ENCODE measurements at regions not wholly inside any gene's neighbourhood (a gene's known extent, or its start where the extent isn't known, plus 50 kb on each side); places are given as distances from the start of the nearest gene placed in this dataset.

DNA sequence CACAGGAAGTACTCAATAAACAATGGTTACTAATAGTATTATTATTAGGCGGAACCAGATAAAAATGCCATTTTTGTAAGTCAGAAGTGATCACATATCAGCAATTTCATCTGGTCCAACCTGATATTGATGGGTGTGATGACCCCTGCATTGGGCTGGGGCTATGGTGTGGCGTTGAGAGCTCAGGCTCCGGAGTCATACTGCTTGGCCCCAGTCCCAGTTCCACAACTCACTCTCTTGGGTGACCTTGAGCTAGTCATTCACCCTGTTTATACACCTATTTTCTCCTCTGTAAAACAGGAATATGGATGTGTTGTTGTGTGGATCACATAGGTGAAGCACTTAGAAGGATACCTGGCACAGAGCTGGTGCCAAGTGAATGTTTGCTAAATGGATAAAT is 229.4 kb upstream of the POU3F1 start:
- no peak for DNase-seq
- H3K4me3 Mint-ChIP-seq: no peak overlapping the region
- no peak overlapping the region for H3K27ac Mint-ChIP-seq
- H3K9me3 Mint-ChIP-seq: peaks cover 24% of the 10 kb centered on the region
- no peaks in the 10 kb centered on the region for H3K36me3 Mint-ChIP-seq (ENCODE audit: low read depth)
- H3K4me1 Mint-ChIP-seq (ENCODE audit: low read depth): no peaks in the 10 kb centered on the region
- peaks cover 52% of the 10 kb centered on the region for H3K27me3 Mint-ChIP-seq

GRCh38 chr1:38274974-38275373 is 228.4 kb upstream of the POU3F1 start:
- DNase-seq: no peak
- Mint-ChIP-seq H3K9me3 (peaks cover 19% of the 10 kb centered on the region), H3K36me3 (ENCODE audit: low read depth) (no peaks in the 10 kb centered on the region), H3K4me1 (ENCODE audit: low read depth) (no peaks in the 10 kb centered on the region), H3K27me3 (peaks cover 62% of the 10 kb centered on the region), H3K27ac (no peak overlapping the region), H3K4me3 (no peak overlapping the region)

GRCh38 chr1:38273196-38273804 is 226.7 kb upstream of the POU3F1 start:
- no peaks in the 10 kb centered on the region for H3K36me3 Mint-ChIP-seq (ENCODE audit: low read depth)
- no peak for DNase-seq
- peaks cover 70% of the 10 kb centered on the region for H3K27me3 Mint-ChIP-seq

GRCh38 chr1:38272515-38272914 is 225.9 kb upstream of the POU3F1 start:
- peaks cover under 1% of the 10 kb centered on the region for H3K9me3 Mint-ChIP-seq
- H3K27ac Mint-ChIP-seq: no peak overlapping the region
- no peak overlapping the region for H3K4me3 Mint-ChIP-seq
- H3K4me1 Mint-ChIP-seq (ENCODE audit: low read depth): no peaks in the 10 kb centered on the region
- peaks cover 74% of the 10 kb centered on the region for H3K27me3 Mint-ChIP-seq
- no peaks in the 10 kb centered on the region for H3K36me3 Mint-ChIP-seq (ENCODE audit: low read depth)
- DNase-seq: no peak

More at GRCh38 chr1:38273196-38273804, 226.7 kb upstream of the POU3F1 start:
- no peak overlapping the region for H3K4me3 Mint-ChIP-seq
- no peaks in the 10 kb centered on the region for H3K4me1 Mint-ChIP-seq (ENCODE audit: low read depth)
- no peak overlapping the region for H3K27ac Mint-ChIP-seq
- H3K9me3 Mint-ChIP-seq: peaks cover 6% of the 10 kb centered on the region

- Mint-ChIP-seq H3K27me3 (peaks cover 70% of the 10 kb centered on the region), H3K9me3 (no peaks in the 10 kb centered on the region), H3K4me1 (ENCODE audit: low read depth) (no peaks in the 10 kb centered on the region), H3K4me3 (no peak overlapping the region), H3K27ac (no peak overlapping the region), H3K36me3 (ENCODE audit: low read depth) (no peaks in the 10 kb centered on the region)
- DNase-seq: no peak
Measured at GRCh38 chr1:38270849-38271633, 224.4 kb upstream of the POU3F1 start.

DNA sequence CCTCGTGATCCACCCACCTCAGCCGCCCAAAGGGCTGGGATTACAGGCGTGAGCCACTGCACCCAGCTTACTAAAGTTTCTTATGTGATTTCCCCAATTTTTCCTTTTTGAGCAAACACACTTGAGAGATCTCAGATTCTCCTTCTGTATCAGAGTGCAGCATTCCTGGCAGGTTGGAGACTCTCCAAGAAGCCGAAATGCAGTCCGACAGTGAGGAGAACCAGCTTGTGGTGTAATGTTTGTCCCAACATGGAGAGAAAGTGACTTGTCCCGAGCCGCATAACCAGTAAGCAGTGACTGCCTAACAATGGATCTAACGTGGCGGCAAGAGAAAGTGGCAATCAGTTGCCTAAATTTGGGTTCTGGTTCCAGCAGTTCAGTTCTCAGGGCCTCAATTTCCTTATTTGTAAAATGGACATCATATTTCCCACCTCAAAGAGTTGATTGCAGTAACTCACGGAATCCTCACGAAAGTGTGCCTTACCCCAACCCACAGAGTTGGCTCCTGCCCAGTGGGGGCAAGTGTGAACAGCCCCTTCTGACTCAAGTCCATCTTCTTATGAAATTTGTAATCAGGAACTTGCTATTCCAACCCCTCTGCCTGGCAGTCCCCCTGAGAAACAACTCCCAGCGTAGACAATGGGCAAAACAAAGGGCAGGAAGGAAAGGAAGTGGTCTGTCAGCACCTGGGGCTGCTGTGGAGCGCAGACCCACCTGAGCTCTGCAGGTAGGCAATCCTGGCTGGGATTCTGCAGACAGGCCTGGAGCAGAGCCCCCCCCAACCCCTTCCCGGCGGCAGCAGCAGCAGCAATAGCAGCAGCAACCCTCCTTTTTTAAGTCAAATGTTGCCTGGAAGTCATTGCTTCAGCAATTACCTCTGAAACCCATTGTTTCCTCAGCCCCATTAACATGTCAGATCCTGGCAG is 223.6 kb upstream of the POU3F1 start:
- DNase-seq: no peak
- no peak overlapping the region for H3K4me3 Mint-ChIP-seq
- no peak overlapping the region for H3K27ac Mint-ChIP-seq
- no peaks in the 10 kb centered on the region for H3K4me1 Mint-ChIP-seq (ENCODE audit: low read depth)
- peaks cover 63% of the 10 kb centered on the region for H3K27me3 Mint-ChIP-seq
- no peaks in the 10 kb centered on the region for H3K9me3 Mint-ChIP-seq
- no peaks in the 10 kb centered on the region for H3K36me3 Mint-ChIP-seq (ENCODE audit: low read depth)

DNA sequence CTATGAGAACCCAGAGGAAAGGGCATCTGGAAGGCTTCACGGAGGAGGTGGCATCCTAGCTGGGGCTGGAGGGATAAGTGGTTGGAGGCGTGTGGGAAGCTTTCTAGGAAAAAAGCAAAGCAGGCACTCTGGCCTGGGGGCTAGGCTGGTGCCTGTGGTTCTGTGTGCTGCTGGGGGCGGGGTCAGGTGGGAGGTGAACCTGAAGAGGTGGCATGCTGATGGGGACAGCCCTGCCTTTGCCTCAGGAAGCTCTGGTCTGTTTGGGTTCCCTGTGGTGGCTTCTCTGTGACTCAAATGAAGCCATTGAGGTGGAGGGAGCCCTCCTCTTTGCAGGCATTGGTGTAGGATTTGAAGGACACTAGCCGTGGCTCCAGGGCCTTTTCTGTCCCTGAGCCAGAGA is 221.6 kb upstream of the POU3F1 start:
- Mint-ChIP-seq H3K27ac (no peak overlapping the region), H3K4me3 (no peak overlapping the region), H3K27me3 (peaks cover 44% of the 10 kb centered on the region), H3K9me3 (no peaks in the 10 kb centered on the region), H3K4me1 (ENCODE audit: low read depth) (no peaks in the 10 kb centered on the region), H3K36me3 (ENCODE audit: low read depth) (no peaks in the 10 kb centered on the region)
- DNase-seq: no peak

DNA sequence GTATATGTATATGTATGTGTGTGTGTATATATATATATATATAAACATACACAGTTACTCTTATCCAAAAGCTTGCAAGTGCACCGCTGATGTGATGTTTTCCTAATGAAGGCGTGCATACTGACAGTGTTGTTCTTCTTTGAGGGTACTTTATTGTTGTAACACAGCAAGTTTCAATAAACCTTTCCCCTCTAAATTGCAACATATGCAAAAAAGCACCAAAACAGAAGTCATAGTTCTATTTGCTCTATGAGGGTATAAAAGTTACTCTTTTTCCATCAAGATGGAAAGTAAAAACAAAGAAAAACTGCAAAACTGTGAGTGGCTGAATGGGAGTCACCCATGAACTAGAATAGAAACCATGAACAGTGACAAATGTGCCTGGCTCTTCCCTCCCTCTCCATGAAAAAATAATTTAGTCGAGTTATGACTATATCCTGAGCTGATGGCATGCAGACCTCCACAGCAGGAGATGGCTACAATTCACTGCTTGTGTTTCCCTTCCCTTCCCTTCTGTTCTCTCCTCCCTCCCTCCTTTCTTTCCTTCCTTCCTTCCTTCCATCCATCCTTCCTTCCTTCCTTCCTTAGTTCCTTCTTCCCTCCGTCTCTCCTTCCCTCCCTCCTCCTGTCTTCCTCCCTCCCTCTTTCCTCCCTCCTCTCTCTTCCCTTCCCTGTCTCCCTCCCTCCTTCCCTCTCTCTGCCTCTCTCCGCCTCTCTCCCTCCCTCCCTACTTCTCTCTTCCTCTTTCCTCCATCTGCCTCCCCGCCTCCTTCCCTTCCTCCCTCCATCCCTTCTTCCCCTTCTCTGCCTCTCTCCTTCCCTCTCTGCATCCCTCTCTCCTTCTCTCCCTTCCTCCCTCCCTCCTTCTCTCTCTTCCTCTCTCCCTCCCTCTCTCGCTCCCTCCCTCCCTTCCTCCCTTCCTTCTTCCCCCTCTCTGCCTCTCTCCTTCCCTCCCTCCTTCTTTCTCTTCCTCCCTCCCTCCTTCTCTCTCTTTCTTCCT is 220.7 kb upstream of the POU3F1 start:
- no peaks in the 10 kb centered on the region for H3K9me3 Mint-ChIP-seq
- DNase-seq: no peak
- no peaks in the 10 kb centered on the region for H3K36me3 Mint-ChIP-seq (ENCODE audit: low read depth)
- no peak overlapping the region for H3K4me3 Mint-ChIP-seq
- peaks cover 36% of the 10 kb centered on the region for H3K27me3 Mint-ChIP-seq
- no peaks in the 10 kb centered on the region for H3K4me1 Mint-ChIP-seq (ENCODE audit: low read depth)
- H3K27ac Mint-ChIP-seq: no peak overlapping the region

GRCh38 chr1:38266197-38266520 is 219.6 kb upstream of the POU3F1 start:
- H3K27ac Mint-ChIP-seq: no peak overlapping the region
- DNase-seq: no peak
- H3K4me1 Mint-ChIP-seq (ENCODE audit: low read depth): no peaks in the 10 kb centered on the region
- peaks cover 29% of the 10 kb centered on the region for H3K27me3 Mint-ChIP-seq
- no peaks in the 10 kb centered on the region for H3K36me3 Mint-ChIP-seq (ENCODE audit: low read depth)
- no peaks in the 10 kb centered on the region for H3K9me3 Mint-ChIP-seq
- no peak overlapping the region for H3K4me3 Mint-ChIP-seq

GRCh38 chr1:38265293-38266196 is 219.0 kb upstream of the POU3F1 start:
- Mint-ChIP-seq H3K4me1 (ENCODE audit: low read depth) (no peaks in the 10 kb centered on the region), H3K36me3 (ENCODE audit: low read depth) (no peaks in the 10 kb centered on the region), H3K27ac (no peak overlapping the region), H3K4me3 (no peak overlapping the region), H3K27me3 (peaks cover 27% of the 10 kb centered on the region), H3K9me3 (no peaks in the 10 kb centered on the region)
- DNase-seq: no peak

DNA sequence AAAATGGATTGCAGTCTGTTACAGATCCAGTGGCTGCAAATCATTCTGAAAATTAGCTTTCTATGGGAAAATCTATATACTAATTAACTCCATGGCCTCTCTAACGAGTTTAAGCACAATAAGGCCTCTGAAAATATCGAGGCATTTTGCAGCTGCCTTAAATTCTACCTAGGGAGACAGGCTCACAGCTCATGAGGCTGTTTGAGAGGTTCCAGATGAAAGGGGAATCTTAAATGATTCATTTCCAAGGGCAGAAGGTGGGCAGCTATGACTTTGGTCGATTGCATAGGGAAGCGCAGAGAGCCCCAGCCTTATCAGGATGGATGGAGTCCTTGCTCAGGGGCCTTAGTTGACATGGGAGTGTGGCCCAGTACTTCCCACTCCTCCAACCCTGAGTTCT is 216.8 kb upstream of the POU3F1 start:
- Mint-ChIP-seq H3K9me3 (no peaks in the 10 kb centered on the region), H3K36me3 (ENCODE audit: low read depth) (no peaks in the 10 kb centered on the region), H3K4me1 (ENCODE audit: low read depth) (no peaks in the 10 kb centered on the region), H3K27ac (no peak overlapping the region), H3K4me3 (no peak overlapping the region), H3K27me3 (peaks cover 19% of the 10 kb centered on the region)
- DNase-seq: no peak

DNA sequence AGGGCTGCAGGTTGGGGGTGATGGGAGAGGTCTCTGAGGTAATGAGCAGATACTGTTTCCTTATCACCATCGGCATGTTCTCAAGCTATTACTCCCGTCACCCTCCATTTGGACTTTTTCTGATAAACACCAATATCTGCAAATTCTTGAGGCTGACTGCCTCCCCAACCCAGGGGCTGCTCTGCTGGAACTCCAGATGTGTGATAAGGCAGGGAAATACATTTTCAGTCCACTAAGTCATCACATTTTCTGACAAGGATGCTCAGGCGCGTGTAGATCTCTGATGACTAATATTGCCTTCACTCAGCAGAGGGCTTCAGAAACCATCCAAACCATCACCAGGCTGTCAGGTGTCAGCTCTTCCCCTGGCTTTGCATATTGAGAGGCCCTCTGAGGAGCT is 215.0 kb upstream of the POU3F1 start:
- H3K4me1 Mint-ChIP-seq (ENCODE audit: low read depth): no peaks in the 10 kb centered on the region
- H3K9me3 Mint-ChIP-seq: no peaks in the 10 kb centered on the region

GRCh38 chr1:38258085-38258627 is 211.6 kb upstream of the POU3F1 start:
- no peaks in the 10 kb centered on the region for H3K4me1 Mint-ChIP-seq (ENCODE audit: low read depth)
- H3K4me3 Mint-ChIP-seq: no peak overlapping the region
- H3K36me3 Mint-ChIP-seq (ENCODE audit: low read depth): no peaks in the 10 kb centered on the region
- no peak overlapping the region for H3K27ac Mint-ChIP-seq
- peaks cover 17% of the 10 kb centered on the region for H3K27me3 Mint-ChIP-seq
- DNase-seq: no peak
- H3K9me3 Mint-ChIP-seq: no peaks in the 10 kb centered on the region

More for the DNA sequence above, 215.0 kb upstream of the POU3F1 start:
- Mint-ChIP-seq H3K4me3 (no peak overlapping the region), H3K27ac (no peak overlapping the region), H3K36me3 (ENCODE audit: low read depth) (no peaks in the 10 kb centered on the region), H3K27me3 (peaks cover 17% of the 10 kb centered on the region)
- no peak for DNase-seq

All from activated T-cell treated with anti-CD3 and anti-CD28 coated beads, Interleukin-2, amount 50 U/mL, for 24 hours (primary cell).